ENCODE measurements at regions not wholly inside any gene's neighbourhood (a gene's known extent, or its start where the extent isn't known, plus 50 kb on each side); places are given as distances from the start of the nearest gene placed in this dataset.

GRCh38 chr6:106890447-106890846 lies 84.1 kb downstream of the CD24 start:
- Histone ChIP-seq H3K4me1 (ENCODE audit: low read length) (no peaks in the 10 kb centered on the region), H3K4me3 (ENCODE audit: low read length) (no peak overlapping the region), H3K9me3 (ENCODE audit: insufficient read depth, low read length) (no peaks in the 10 kb centered on the region), H3K27ac (ENCODE audit: low read length) (no peak overlapping the region), H3K9ac (ENCODE audit: low read length) (no peak overlapping the region), H3K4me2 (ENCODE audit: low read length) (no peak overlapping the region), H3K27me3 (ENCODE audit: low read depth, low read length) (no peaks in the 10 kb centered on the region), H3K36me3 (replicated peaks; ENCODE audit: low read depth, low read length) (no peaks in the 10 kb centered on the region), H2AFZ (ENCODE audit: low read depth, low read length) (no peak overlapping the region), H3K79me2 (ENCODE audit: low read length) (no peaks in the 10 kb centered on the region), H4K20me1 (ENCODE audit: insufficient read depth, low read length) (no peaks in the 10 kb centered on the region)
- TF ChIP-seq CTCF (IDR thresholded peaks at IDR 0.05; ENCODE audit: low read depth, low read length) = no peak

- H3K36me3 ChIP-seq (replicated peaks; ENCODE audit: low read depth, low read length) = no peaks in the 10 kb centered on the region
- no peak overlapping the region for H2AFZ ChIP-seq (ENCODE audit: low read depth, low read length)
- H3K4me2 ChIP-seq (ENCODE audit: low read length) = no peak overlapping the region
- H4K20me1 ChIP-seq (ENCODE audit: insufficient read depth, low read length) = no peaks in the 10 kb centered on the region
- no peaks in the 10 kb centered on the region for H3K79me2 ChIP-seq (ENCODE audit: low read length)
- H3K4me3 ChIP-seq (ENCODE audit: low read length) = no peak overlapping the region
- H3K9ac ChIP-seq (ENCODE audit: low read length) = no peak overlapping the region
- no peaks in the 10 kb centered on the region for H3K27me3 ChIP-seq (ENCODE audit: low read depth, low read length)
- no peak overlapping the region for H3K27ac ChIP-seq (ENCODE audit: low read length)
- H3K4me1 ChIP-seq (ENCODE audit: low read length) = no peaks in the 10 kb centered on the region
- TF ChIP-seq CTCF (IDR thresholded peaks at IDR 0.05; ENCODE audit: low read depth, low read length) (no peak), EZH2phosphoT487 (IDR thresholded peaks at IDR 0.05; ENCODE audit: low read depth) (no peak)
- no peaks in the 10 kb centered on the region for H3K9me3 ChIP-seq (ENCODE audit: insufficient read depth, low read length)
Measured at GRCh38 chr6:106889692-106890091, 84.8 kb downstream of the CD24 start.

GRCh38 chr6:106886922-106887797 lies 87.4 kb downstream of the CD24 start:
- Histone ChIP-seq H3K4me1 (ENCODE audit: low read length) (no peaks in the 10 kb centered on the region), H3K4me3 (ENCODE audit: low read length) (no peak overlapping the region), H3K9me3 (ENCODE audit: insufficient read depth, low read length) (no peaks in the 10 kb centered on the region), H3K79me2 (ENCODE audit: low read length) (no peaks in the 10 kb centered on the region), H3K4me2 (ENCODE audit: low read length) (no peak overlapping the region), H3K9ac (ENCODE audit: low read length) (no peak overlapping the region), H4K20me1 (ENCODE audit: insufficient read depth, low read length) (no peaks in the 10 kb centered on the region), H3K27ac (ENCODE audit: low read length) (no peak overlapping the region), H2AFZ (ENCODE audit: low read depth, low read length) (no peak overlapping the region), H3K27me3 (ENCODE audit: low read depth, low read length) (no peaks in the 10 kb centered on the region), H3K36me3 (replicated peaks; ENCODE audit: low read depth, low read length) (no peaks in the 10 kb centered on the region)
- no peak for TF ChIP-seq CTCF (IDR thresholded peaks at IDR 0.05; ENCODE audit: low read depth, low read length)
- no peak for TF ChIP-seq EZH2phosphoT487 (IDR thresholded peaks at IDR 0.05; ENCODE audit: low read depth)

GRCh38 chr6:106886081-106886843 lies 88.3 kb downstream of the CD24 start:
- no peaks in the 10 kb centered on the region for H3K9me3 ChIP-seq (ENCODE audit: insufficient read depth, low read length)
- H3K4me1 ChIP-seq (ENCODE audit: low read length) = no peaks in the 10 kb centered on the region
- TF ChIP-seq CTCF (IDR thresholded peaks at IDR 0.05; ENCODE audit: low read depth, low read length) (no peak), EZH2phosphoT487 (IDR thresholded peaks at IDR 0.05; ENCODE audit: low read depth) (no peak)
- H3K4me3 ChIP-seq (ENCODE audit: low read length) = no peak overlapping the region
- H3K4me2 ChIP-seq (ENCODE audit: low read length) = no peak overlapping the region
- no peak overlapping the region for H2AFZ ChIP-seq (ENCODE audit: low read depth, low read length)
- H3K9ac ChIP-seq (ENCODE audit: low read length) = no peak overlapping the region
- H4K20me1 ChIP-seq (ENCODE audit: insufficient read depth, low read length) = no peaks in the 10 kb centered on the region
- no peaks in the 10 kb centered on the region for H3K79me2 ChIP-seq (ENCODE audit: low read length)
- no peaks in the 10 kb centered on the region for H3K27me3 ChIP-seq (ENCODE audit: low read depth, low read length)
- no peak overlapping the region for H3K27ac ChIP-seq (ENCODE audit: low read length)
- no peaks in the 10 kb centered on the region for H3K36me3 ChIP-seq (replicated peaks; ENCODE audit: low read depth, low read length)
